Pancreas (tissue), 10 donors: ENCODE measurements at regions not wholly inside any gene's neighbourhood (a gene's known extent, or its start where the extent isn't known, plus 50 kb on each side); places are given as distances from the start of the nearest gene placed in this dataset.
"Not testable (repeated sequence)": the region's sequence is repeated elsewhere in the genome, so short reads cannot be mapped to it uniquely, and the experiment has no call there.

Experiments used
- ATAC-seq, 4 donors: fragments of 200-7000 bp; cut with Tn5 transposase; one replicate each; pipeline versions ENCODE4 v1.8.0 to v1.9.1; 2020; ENCODE audit warnings: mild to moderate bottlenecking in 4 of 4, moderate library complexity in 4 of 4
- DNase-seq, 6 donors: peaks; one replicate each; pipeline ENCODE4 v3.0.0-alpha.2; 2020
- FAIRE-seq: peaks from 2 replicates; lab custom pipeline; 2012; peaks lifted over from hg19 to GRCh38; lab: Jason Lieb, UNC
- H3K27ac ChIP-seq, 4 donors: fragments of 200-600 bp; sonication (generic); 1 replicate in 3 of 4; 2 replicates in 1 of 4; pipeline versions ENCODE4 v1.5.0 to v1.8.0; 2020
- H3K27me3 ChIP-seq, 4 donors: fragments of 200-600 bp; one replicate each; pipeline ENCODE4 v1.8.0; 2021
- H3K36me3 ChIP-seq, 3 donors: fragments of 200-600 bp; sonication (generic) in 1 of 3; one replicate each; pipeline versions ENCODE4 v1.5.0 to v1.8.0; 2020 to 2021
- H3K4me1 ChIP-seq, 3 donors: fragments of 200-600 bp; one replicate each; pipeline ENCODE4 v1.8.0; 2021
- H3K4me3 ChIP-seq, 4 donors: fragments of 200-600 bp; sonication (generic) in 2 of 4; one replicate each; pipeline versions ENCODE4 v1.5.0 to v1.8.0; 2020 to 2021
- H3K9me3 ChIP-seq, 4 donors: fragments of 200-600 bp; one replicate each; pipeline ENCODE4 v1.8.0; 2021
- CTCF ChIP-seq, 4 donors: fragments of 200-600 bp; sonication (generic) in 3 of 4; IDR thresholded peaks; one replicate each; pipeline versions ENCODE4 v1.5.0 to v1.8.0; 2021; ENCODE audit warnings: antibody characterized with exemption in 4 of 4
- WGBS, 2 donors: extraction: QIAGEN DNeasy Blood & Tissue Kit; methylation state at CpG; one replicate each; pipeline ENCODE4 v1.1.7; 2013; 5-methylcytosine and 5-hydroxymethylcytosine counted together
- intact Hi-C, 3 donors: fragments of 100-400 bp; cut with DNase I; formaldehyde crosslinking; loops; one replicate each; pipeline versions ENCODE4 v1.11.1 to v1.14.2; 2022
- donor health status: healthy with polysubstance abuse.
- donor health status: DM: no; HTN: no; CAD: no; lungs with moderate emphysema.
- donor health status: DM: no; HTN: no; CAD: no.
- donor health status: control.
- donor health status: control.
- donor health status: Bipolar disorder and iron deficiency.
- donor health status: DM: yes; HTN: yes; CAD: no.
- donor health status: DM: no; HTN: no; CAD: no.
- donor health status: DM: no; HTN: no; CAD: no.
- donor health status: DM: yes; HTN: yes; CAD: no.

- Histone ChIP-seq H3K9me3 (no peaks in the 10 kb centered on the region), H3K27me3 (no peaks in the 10 kb centered on the region), H3K4me3 (no peak overlapping the region), H3K27ac (no peak overlapping the region), H3K36me3 (no peaks in the 10 kb centered on the region), H3K4me1 (no peaks in the 10 kb centered on the region)
- intact Hi-C loops, result no loop called here
- no peak for FAIRE-seq
- DNase-seq, result no peak
- ATAC-seq, result no peak
- WGBS, 2 donors, result 62 to 69% methylated on average over 4 of the region's 4 CpGs
- TF ChIP-seq CTCF (IDR thresholded peaks at IDR 0.05), result no peak
Observed at GRCh38 chr21:28579986-28580550, 412.6 kb downstream of the LTN1 start.

- H3K4me3 ChIP-seq, result no peak overlapping the region
- TF ChIP-seq CTCF (IDR thresholded peaks at IDR 0.05), result no peak
- H3K9me3 ChIP-seq, result no peaks in the 10 kb centered on the region
- H3K27ac ChIP-seq, result no peak overlapping the region
- 49 to 53% methylated on average over 2 of the region's 2 CpGs for WGBS, 2 donors
- FAIRE-seq (no peak), ATAC-seq (no peak), DNase-seq (no peak)
- H3K27me3 ChIP-seq, result no peaks in the 10 kb centered on the region
- no peaks in the 10 kb centered on the region for H3K36me3 ChIP-seq
- intact Hi-C loops, result no loop called here
- no peaks in the 10 kb centered on the region for H3K4me1 ChIP-seq
Observed at GRCh38 chr21:28568692-28569091, 424.0 kb downstream of the LTN1 start.

- 84 to 94% methylated on average over 11 of the region's 18 CpGs for WGBS, 2 donors
- H3K27me3 ChIP-seq, intact Hi-C loops, H3K4me3 ChIP-seq, H3K4me1 ChIP-seq, FAIRE-seq, H3K36me3 ChIP-seq, ATAC-seq, H3K9me3 ChIP-seq, H3K27ac ChIP-seq, DNase-seq: not testable (repeated sequence)
Observed at GRCh38 chr21:28563933-28564332, 428.7 kb downstream of the LTN1 start.

- H3K27ac ChIP-seq, result no peak overlapping the region
- intact Hi-C loops, result no loop called here
- TF ChIP-seq CTCF (IDR thresholded peaks at IDR 0.05), result no peak
Observed at GRCh38 chr21:28561772-28562171, 430.9 kb downstream of the LTN1 start.

GRCh38 chr21:28554660-28555475 lies 437.8 kb downstream of the LTN1 start:
- H3K4me1 ChIP-seq, result no peaks in the 10 kb centered on the region
- intact Hi-C loops, result no loop called here
- DNase-seq (no peak), ATAC-seq (no peak), FAIRE-seq (no peak)
- no peak for TF ChIP-seq CTCF (IDR thresholded peaks at IDR 0.05)
- H3K27ac ChIP-seq, result no peak overlapping the region
- H3K4me3 ChIP-seq, result no peak overlapping the region
- H3K36me3 ChIP-seq, result no peaks in the 10 kb centered on the region
- H3K9me3 ChIP-seq, result no peaks in the 10 kb centered on the region
- WGBS, 2 donors, result 60 to 65% methylated on average over 10 of the region's 10 CpGs
- no peaks in the 10 kb centered on the region for H3K27me3 ChIP-seq

More at GRCh38 chr21:28561772-28562171, 430.9 kb downstream of the LTN1 start:
- Histone ChIP-seq H3K9me3 (no peaks in the 10 kb centered on the region), H3K4me3 (no peak overlapping the region), H3K36me3 (no peaks in the 10 kb centered on the region), H3K27me3 (no peaks in the 10 kb centered on the region), H3K4me1 (no peaks in the 10 kb centered on the region)
- DNase-seq (no peak), ATAC-seq (no peak), FAIRE-seq (no peak)
